Hematopoietic multipotent progenitor cell treated with erythropoietin and hydrocortisone succinate and interleukin-3 and kit ligand, for 17 days (in vitro differentiated cells): ENCODE measurements at regions not wholly inside any gene's neighbourhood (a gene's known extent, or its start where the extent isn't known, plus 50 kb on each side); places are given as distances from the start of the nearest gene placed in this dataset.

Experiments
- DNase-seq: peaks from one replicate; pipeline ENCODE4 v3.0.0-alpha.2; 2015; ENCODE audit warnings: low spot score

GRCh38 chr6:121499666-121500065 lies 64.2 kb downstream of the GJA1 start:
- no peak for DNase-seq

- no peak for DNase-seq
Measured at GRCh38 chr6:121503589-121503991, 68.1 kb downstream of the GJA1 start.

GRCh38 chr6:121504227-121504626 lies 68.8 kb downstream of the GJA1 start:
- no peak for DNase-seq

GRCh38 chr6:121505284-121505683 lies 69.8 kb downstream of the GJA1 start:
- DNase-seq, result no peak

- no peak for DNase-seq
Measured at GRCh38 chr6:121506761-121507754, 71.6 kb downstream of the GJA1 start.

- DNase-seq, result no peak
Measured at GRCh38 chr6:121510568-121511177, 75.2 kb downstream of the GJA1 start.

GRCh38 chr6:121515630-121516265 lies 80.3 kb downstream of the GJA1 start:
- no peak for DNase-seq

GRCh38 chr6:121516331-121516730 lies 80.9 kb downstream of the GJA1 start:
- DNase-seq, result no peak

- DNase-seq, result no peak
Measured at GRCh38 chr6:121520337-121521163, 85.1 kb downstream of the GJA1 start.

- DNase-seq, result no peak
Measured at GRCh38 chr6:121521164-121521555, 85.7 kb downstream of the GJA1 start.

GRCh38 chr6:121522265-121522664 lies 86.8 kb downstream of the GJA1 start:
- DNase-seq, result no peak

- DNase-seq, result no peak
Measured at GRCh38 chr6:121522771-121523386, 87.4 kb downstream of the GJA1 start.

GRCh38 chr6:121523628-121524027 lies 88.2 kb downstream of the GJA1 start:
- no peak for DNase-seq

GRCh38 chr6:121526282-121526681 lies 90.8 kb downstream of the GJA1 start:
- DNase-seq, result no peak

- DNase-seq, result no peak
Measured at GRCh38 chr6:121531658-121532169, 96.3 kb downstream of the GJA1 start.

- no peak for DNase-seq
Measured at GRCh38 chr6:121533321-121533841, 97.9 kb downstream of the GJA1 start.

GRCh38 chr6:121535777-121536176 lies 100.3 kb downstream of the GJA1 start:
- DNase-seq, result no peak

- no peak for DNase-seq
Measured at GRCh38 chr6:121536345-121536744, 100.9 kb downstream of the GJA1 start.

- DNase-seq, result no peak
Measured at GRCh38 chr6:121539439-121539838, 104.0 kb downstream of the GJA1 start.

GRCh38 chr6:121540210-121540609 lies 104.8 kb downstream of the GJA1 start:
- no peak for DNase-seq

- DNase-seq, result no peak
Measured at GRCh38 chr6:121544691-121545090, 109.2 kb downstream of the GJA1 start.
